NCI-H226 (cell line): ENCODE measurements at regions not wholly inside any gene's neighbourhood (a gene's known extent, or its start where the extent isn't known, plus 50 kb on each side); places are given as distances from the start of the nearest gene placed in this dataset.

Experiments
- DNase-seq: peaks from one replicate; pipeline ENCODE4 v3.0.0-alpha.2; 2015

DNA sequence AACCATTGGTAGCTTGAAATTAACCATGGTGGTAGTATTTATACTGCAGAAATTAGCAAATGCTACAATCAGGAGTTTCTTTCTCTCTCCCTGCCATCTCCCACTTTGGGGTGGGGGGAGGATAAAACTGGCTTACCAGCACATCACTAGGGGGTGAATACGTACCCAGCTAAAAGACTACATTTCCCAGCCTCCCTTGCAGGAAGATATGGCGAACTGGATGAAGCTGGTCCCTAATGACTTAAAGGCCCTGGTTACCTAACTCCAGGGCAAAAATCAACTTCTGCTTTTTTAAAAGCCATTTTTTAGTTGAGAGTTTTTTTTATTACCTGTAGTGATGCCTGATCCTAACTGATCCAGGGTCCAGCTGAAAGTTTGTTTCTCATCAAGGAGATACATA lies 70.3 kb upstream of the RAB12 start:
- DNase-seq = no peak

DNA sequence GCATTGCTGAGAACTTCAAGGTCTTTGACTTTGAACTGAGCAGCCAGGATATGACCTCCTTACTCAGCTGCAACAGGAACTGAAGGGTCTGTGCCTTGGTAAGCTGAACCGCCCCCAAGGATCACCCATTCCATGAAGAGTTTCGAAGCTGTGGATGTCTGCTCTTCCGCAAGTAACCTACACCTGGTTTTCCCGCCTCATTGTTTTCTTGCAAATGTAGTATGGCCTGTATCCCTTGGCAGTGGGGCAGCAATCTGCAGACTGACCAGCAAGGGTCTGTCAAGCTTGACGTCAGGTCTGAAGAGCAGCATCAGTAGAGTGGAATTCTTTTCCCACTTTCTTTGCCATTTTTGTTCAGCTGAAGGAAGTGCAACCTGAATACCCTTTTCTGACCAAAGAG lies 62.6 kb upstream of the RAB12 start:
- no peak for DNase-seq

DNA sequence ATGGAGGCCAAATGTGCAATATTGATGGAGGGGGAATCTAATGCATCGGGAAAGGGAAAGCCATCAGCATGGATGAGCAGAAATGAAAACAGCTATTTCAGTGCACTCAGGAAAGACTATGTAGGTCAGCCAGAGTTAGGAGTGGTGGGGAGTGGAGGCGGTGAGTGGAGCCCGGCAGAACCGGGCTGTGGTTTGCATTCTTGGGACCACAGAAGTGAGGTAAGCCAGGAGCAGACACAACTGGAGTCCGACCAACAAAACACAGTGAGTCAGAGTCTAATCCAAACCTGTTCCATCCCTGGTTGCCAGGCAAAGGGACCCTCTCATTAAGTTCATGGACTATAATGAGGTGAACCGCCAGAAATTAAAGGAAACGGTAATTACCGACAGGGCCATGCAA lies 61.1 kb upstream of the RAB12 start:
- DNase-seq = peak; percentile 88

DNA sequence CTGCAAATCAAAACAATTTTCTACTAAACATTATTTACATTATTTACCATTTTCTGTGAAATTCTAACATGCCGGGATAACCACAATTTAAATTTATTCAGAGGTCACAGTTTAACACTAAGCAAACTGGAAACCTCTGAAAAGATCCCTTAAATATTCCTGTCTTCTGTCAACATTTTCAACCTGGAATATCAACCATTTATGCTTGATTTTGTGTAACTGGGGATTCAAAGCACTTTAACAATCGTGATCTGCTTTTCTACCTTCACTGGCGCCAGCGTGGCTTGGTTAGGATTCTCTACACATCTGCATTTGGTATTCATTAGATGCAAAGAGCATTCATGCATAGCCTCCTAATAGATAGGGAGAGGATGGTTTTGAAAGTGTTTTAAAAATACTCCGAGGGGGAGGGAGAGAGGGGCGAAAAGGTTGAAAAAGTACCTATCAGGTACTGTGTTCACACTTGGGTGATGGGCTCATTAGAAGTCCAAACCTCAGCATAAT lies 59.9 kb upstream of the RAB12 start:
- DNase-seq = no peak

DNA sequence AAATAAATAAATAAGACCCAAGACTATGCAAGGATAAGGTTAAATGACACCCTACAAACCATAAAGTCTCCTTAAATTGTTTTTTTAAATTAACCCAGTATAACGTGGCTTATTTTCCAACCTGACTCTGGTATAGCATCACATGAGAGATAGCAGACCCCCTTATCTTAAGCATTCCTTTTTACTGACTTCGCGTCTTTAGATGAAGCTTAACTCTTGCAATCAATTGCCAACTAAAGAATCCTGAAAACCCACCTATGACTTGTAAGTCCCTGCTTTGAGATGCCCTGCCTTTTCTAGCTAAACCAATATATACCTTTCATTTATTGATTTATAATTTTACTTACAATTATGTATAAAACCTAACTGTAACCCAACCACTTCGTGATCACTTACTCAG lies 57.1 kb upstream of the RAB12 start:
- peak; percentile 31 for DNase-seq

DNA sequence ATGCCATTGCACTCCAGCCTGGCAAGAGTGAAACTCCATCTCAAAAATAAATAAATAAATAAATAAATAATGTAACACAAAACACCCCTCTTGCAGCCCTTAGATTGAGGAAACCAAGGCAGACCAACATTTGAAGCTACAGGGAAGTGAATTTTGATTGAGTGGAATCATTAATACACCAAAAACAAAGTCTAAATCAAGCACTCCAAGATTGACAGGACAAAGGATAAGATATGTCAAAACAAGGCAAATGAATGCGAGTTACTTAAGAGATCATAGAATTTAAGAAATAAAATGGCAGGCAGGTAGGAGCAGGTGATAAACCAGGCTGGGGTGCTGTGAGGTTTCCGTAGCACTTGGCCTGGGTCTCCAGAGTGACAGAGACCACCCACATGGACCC lies 54.9 kb upstream of the RAB12 start:
- no peak for DNase-seq

DNA sequence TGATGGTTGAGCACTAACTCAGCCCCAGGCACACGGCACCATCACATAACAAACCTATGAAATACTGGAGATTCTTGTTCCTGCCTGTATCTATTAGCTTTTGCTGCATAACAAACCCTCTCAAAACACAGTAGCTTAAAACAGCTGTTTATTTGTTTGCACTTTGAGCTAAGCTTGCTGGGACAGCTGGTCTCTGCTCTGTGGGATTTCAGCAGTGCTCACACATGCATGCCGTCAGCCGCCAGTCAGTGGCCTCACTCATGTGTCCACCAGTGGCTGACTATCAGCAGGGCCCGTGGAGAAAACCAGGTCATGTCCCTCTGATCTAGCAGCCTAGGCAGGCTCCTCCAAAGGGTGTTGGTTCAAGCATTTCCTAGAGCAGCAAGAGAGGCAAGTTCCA lies 52.8 kb upstream of the RAB12 start:
- no peak for DNase-seq
